ENCODE measurements at regions not wholly inside any gene's neighbourhood (a gene's known extent, or its start where the extent isn't known, plus 50 kb on each side); places are given as distances from the start of the nearest gene placed in this dataset.

- TF ChIP-seq POLR2A (IDR thresholded peaks at IDR 0.05; ENCODE audit: low read depth, low read length), result no peak
- no peak for TF ChIP-seq TAF1 (IDR thresholded peaks at IDR 0.05; ENCODE audit: low read depth, low read length)
These were observed 151.0 kb upstream of the SRRM4 start for GRCh38 chr12:118830296-118830695.

Measured in GM12891 (cell line).